Activated CD4-positive, alpha-beta T cell treated with anti-CD3 and anti-CD28 coated beads for 24 hours (primary cell): ENCODE measurements at regions not wholly inside any gene's neighbourhood (a gene's known extent, or its start where the extent isn't known, plus 50 kb on each side); places are given as distances from the start of the nearest gene placed in this dataset.

Experiments
- DNase-seq, 2 donors: peaks; one replicate each; pipeline ENCODE4 v3.0.0-alpha.2; 2020; ENCODE audit warnings: low read depth in 2 of 2

DNA sequence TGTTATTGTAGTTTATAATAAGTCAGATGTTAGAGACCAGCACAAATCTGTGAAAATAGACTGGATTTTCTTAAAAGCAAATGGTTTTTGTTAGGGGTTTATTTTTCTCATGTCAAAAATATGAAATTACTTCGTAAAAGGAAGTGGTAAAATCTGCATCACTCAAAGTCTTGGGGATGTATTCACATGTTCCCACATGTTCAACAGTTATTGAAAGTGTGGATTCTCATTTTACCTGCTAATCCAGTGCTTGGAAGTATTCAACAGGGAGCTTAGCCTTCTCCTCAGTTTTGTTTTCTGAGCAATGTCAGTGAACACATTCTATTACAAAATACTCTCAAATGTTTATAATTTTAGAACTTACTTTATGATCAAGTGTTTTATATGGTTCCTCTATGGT is 352.0 kb downstream of the SOX2 start:
- no peak for DNase-seq

DNA sequence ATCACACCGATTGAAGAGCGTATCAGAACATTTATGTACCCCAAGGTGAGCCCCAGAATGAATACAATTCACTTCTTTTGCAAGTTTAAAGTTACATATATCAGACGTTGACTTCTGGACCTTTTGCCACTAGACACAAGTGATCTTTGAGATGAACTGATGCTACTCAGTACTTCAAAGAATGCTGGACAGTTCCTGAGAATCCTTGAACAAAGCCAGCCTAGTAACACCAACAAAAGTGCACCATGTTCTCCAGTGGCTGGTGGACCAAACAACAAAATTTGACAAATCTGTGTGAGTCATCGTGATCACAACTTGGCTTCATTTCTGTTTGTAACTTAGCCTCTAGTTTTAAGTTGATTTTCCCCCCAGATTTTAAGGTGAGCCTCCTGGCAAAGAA is 355.7 kb downstream of the SOX2 start:
- DNase-seq, result no peak

DNA sequence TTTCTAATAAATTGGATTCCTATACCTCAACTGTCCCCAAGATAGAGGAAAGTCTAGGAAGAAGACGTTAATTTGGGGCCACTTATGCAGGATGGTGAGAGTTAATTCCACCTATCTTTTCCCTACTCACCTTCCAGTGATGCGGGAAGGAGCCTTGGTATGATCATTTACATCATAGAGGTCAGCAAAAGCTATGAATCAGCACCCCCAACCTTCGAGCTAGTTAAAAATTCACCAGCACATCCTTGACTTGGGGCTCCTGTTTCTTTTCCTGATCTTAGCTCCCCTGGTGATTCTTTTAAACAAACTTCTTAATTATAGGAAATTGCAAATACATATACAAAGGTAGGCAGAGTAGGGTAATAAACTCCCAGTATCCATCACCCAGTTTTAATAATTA is 366.6 kb downstream of the SOX2 start:
- DNase-seq, result no peak

DNA sequence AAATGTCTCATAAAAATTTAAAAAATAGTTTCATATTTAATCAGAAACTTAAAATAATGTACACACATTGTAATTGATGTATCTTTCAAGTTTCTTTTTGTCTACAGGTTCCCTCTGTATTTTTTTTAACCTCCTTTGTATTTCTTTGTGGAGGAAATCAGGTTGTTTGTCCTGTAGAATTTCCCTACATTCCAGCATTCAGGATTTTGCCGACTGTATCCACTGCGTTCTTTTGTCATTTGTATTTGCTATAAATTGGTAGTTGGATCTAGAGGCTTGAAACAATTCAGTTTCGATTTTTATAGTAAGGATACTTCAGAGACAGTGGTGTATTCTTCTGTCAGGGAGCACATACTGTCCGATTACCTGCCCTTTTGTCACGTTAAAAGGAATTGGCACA is 367.2 kb downstream of the SOX2 start:
- no peak for DNase-seq

DNA sequence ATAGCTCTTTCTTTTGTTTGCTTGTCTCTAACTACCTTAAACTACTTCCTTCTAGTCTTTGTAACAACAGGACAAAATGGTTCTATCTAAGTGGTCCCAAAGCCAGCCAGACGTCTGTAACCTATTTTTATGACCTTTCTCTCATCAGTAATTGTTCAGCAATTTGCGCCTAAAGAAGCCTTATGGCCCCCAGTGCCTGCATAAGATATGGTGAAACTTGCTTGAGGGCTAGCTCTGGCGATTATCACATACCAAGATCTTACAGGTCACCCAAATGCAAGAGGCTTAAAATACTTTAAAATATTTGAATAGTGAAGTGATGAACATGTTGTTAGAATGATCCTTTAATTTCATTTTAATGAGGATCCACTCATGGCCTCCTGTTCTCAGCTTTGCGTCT is 369.4 kb downstream of the SOX2 start:
- no peak for DNase-seq

DNA sequence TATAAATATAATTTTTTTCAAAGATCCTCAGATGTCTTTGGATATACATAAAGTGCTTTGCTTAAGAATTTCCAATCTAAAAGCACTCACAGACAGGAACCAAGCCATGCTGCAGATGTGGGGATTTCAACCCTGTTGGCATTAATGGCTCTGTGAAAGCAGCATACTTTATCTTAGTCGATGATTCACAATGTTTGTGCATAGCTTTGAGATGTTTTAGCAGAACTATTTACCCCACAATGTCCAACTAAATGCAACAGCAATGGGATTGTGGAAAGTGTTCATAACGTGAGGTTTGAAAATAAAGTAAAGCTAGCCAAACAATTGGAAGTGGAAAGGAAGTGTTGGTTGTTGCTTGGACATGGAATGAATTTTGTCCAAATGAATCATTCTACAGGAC is 371.4 kb downstream of the SOX2 start:
- no peak for DNase-seq

- no peak for DNase-seq
These were observed 381.0 kb downstream of the SOX2 start for GRCh38 chr3:182092662-182093262.

DNA sequence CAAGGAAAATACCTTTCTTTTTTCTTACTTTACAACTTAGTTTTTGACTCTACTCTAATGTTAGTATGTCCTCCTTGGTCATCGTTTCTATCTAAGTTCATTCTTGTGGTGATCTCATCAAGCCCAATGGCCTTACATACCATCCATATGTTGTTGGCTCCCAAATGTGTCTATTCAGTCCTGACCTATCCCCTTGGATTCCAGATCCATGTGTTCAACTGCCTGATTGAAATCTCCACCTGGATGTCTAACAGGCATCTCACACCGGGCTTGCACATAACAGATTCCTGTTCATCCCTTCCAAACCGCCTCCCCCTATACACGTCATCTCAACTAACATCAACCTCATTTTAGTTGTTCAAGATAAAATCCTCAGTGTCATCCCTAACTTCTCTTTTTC is 382.6 kb downstream of the SOX2 start:
- DNase-seq, result no peak

DNA sequence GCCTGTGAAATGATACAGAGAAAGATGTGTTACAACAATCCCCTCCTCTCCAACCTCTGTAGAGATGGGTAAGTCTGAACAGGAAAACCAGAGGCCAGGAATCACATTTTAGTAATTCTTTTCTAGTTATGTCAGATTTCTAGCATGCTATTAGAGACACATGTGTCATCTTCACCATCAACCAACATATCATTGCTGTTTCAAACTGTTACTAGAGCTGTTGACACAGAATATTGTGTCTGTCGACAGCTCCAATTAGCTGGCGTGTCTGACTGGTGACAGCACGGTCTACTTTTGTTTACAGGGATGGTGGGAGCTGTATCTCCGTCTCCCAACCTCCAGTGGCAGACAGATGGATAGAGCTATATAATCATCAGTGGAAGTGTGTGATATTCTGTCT is 393.2 kb downstream of the SOX2 start:
- no peak for DNase-seq

- no peak for DNase-seq
These were observed 394.1 kb downstream of the SOX2 start for GRCh38 chr3:182105875-182106274.

DNA sequence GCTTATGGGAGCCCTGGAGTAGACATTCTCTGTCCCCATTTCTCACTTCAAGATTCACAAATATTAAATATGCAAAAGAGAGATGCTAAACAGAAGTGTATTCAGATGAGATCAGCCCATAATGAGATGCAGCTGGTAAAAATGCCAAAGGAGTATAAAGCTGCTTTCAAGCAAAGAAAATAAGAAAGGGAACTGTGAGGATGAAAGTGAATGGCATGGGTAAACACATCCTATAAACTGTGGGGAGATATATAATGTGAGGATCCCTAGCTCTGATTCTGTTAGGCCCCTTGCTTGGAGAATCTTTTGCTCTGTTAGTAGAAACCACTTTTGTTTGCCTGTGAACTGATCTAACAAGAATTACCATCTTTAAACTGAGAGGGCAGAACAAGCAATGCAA is 396.6 kb downstream of the SOX2 start:
- DNase-seq, result no peak

DNA sequence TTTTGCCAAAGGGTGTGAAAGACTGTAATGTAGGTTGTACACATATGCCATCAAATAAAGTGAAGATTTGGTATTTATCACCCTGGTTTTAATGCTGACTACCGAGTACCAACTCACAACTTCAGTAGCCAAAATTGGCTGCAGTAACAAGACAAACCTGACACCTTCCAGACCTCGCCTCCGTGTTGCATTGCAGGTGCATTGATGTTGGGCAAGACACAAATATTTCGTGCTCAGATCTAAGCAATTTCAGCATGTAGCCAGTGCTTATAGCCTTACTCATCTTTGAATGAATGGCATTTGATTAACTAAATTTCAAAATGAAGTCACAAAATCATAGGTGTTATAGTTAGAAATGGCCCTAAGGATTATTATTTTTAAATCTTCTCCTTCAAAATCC is 400.2 kb downstream of the SOX2 start:
- no peak for DNase-seq

- DNase-seq, result no peak
These were observed 403.7 kb downstream of the SOX2 start for GRCh38 chr3:182115328-182116015.

GRCh38 chr3:182116386-182116785 is 404.7 kb downstream of the SOX2 start:
- DNase-seq, result no peak

DNA sequence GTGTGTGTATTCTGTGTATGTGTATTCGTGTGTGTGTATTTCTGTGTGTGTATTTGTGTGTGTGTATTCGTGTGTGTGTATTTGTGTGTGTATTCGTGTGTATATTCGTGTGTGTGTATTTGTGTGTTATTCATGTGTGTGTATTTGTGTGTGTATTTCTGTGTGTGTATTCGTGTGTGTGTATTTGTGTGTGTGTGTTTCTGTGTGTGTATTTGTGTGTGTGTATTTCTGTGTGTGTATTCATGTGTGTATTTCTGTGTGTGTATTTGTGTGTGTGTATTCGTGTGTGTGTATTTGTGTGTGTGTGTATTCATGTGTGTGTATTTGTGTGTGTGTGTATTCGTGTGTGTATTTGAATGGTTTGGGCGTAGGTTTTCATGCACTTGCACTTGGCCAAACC is 405.4 kb downstream of the SOX2 start:
- no peak for DNase-seq

DNA sequence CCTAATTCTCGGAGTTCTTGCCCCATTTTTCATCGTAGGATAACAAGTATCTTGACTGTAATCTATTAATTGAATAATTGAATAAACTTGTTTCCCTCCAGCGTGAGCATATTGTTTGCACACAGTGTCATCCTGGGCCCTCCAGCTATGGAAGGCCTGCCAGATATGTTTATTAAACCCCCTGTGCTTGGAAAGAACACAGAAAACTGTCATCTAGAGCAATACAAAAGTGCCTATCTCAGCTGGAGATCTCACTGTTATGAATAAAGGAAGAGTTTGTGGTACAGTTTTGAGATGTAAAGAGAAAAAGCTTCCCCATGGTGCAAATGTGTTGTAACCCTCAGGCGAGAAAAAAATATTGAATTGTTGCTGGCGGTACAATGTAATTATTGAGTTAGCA is 405.9 kb downstream of the SOX2 start:
- DNase-seq, result no peak

GRCh38 chr3:182118066-182118465 is 406.3 kb downstream of the SOX2 start:
- DNase-seq, result no peak

- DNase-seq, result no peak
These were observed 409.7 kb downstream of the SOX2 start for GRCh38 chr3:182121401-182121800.

DNA sequence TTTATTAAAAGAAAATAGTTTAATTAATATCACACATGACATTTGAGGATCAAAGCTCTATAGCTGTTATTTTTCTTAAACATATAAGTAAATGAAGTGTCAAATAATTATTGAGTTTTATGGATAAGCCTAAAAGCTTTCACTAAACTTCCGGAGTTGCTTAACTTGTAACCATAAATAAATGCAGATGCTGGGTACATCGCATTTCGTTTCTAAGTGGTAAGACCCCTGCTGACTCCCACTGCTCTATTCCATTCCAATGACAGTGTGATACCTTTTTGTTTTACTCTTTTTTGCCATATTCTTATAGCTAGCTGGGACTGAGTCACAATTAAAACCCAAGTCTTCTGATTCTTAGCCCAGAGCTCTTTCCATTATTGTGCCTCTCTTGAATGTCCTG is 411.1 kb downstream of the SOX2 start:
- no peak for DNase-seq

GRCh38 chr3:182124187-182124586 is 412.5 kb downstream of the SOX2 start:
- no peak for DNase-seq

DNA sequence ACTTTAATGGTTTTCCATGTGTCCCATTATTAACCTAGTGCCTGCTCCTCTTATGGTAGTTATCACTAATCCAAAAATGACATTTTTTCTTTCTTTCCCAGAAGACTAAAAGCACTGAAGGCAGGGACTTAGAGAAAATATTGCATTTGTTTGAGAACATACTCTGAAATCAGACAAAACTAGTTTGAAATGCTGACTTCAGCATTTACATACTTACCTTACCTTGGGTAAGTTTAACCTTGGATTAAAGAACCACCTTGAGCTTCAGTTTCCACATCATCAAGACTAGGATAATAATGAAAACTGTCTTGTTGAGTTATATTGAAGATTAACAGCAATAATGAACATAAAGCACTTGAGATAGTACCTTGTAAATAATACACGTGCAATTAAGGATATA is 413.0 kb downstream of the SOX2 start:
- no peak for DNase-seq

- no peak for DNase-seq
These were observed 418.0 kb downstream of the SOX2 start for GRCh38 chr3:182129740-182130139.

DNA sequence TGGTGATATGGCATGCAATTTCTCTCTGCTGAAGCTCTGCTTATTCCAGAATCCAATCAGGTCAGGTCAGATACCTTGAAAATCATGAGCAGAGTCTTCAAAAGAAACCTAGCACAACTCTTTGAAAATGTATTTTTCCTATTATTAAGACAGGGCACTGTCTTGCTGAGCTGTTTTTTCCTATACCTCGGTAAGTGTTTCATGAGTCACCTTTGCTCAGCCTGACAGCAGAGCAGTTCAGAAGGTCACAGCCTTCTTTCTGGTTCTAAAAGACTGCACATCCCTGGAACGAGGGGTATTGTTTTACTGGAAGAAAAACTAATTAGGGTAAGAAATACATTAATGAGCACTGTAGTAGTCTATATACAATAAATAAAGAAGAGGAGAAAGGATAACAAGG is 422.0 kb downstream of the SOX2 start:
- no peak for DNase-seq

GRCh38 chr3:182135056-182135455 is 423.3 kb downstream of the SOX2 start:
- DNase-seq, result no peak
